OCI-LY1 (cell line): ENCODE measurements at regions not wholly inside any gene's neighbourhood (a gene's known extent, or its start where the extent isn't known, plus 50 kb on each side); places are given as distances from the start of the nearest gene placed in this dataset.

Experiments
- H2AFZ ChIP-seq: fragments of 200-600 bp; sonication (generic), shearing (Covaris generic); 2 replicates; pipeline ENCODE4 v1.6.0; 2014; ENCODE audit warnings: antibody characterized with exemption, mild to moderate bottlenecking, low read length
- H3F3A ChIP-seq: fragments of 200-600 bp; sonication (generic), shearing (Covaris generic); 2 replicates; pipeline ENCODE4 v1.6.0; 2014; ENCODE audit warnings: mild to moderate bottlenecking, antibody characterized with exemption, low read length, moderate library complexity; ENCODE audit not compliant: insufficient read depth
- H3K27ac ChIP-seq: fragments of 200-600 bp; sonication (generic); 2 replicates; pipeline ENCODE4 v1.5.1; 2014; ENCODE audit warnings: low read length, mixed run types, mild to moderate bottlenecking, low read depth; ENCODE audit not compliant: poor library complexity, severe bottlenecking
- H3K27me3 ChIP-seq: fragments of 200-600 bp; sonication (generic); 2 replicates; pipeline ENCODE4 v1.6.0; 2014; ENCODE audit warnings: antibody characterized with exemption, mild to moderate bottlenecking, low read length, moderate library complexity; ENCODE audit not compliant: insufficient read depth
- H3K36me3 ChIP-seq: fragments of 200-600 bp; sonication (generic); 2 replicates; pipeline ENCODE4 v1.6.1; 2014; ENCODE audit warnings: mild to moderate bottlenecking, antibody characterized with exemption, low read length, moderate library complexity, mixed read lengths; ENCODE audit not compliant: insufficient read depth
- H3K4me1 ChIP-seq: fragments of 200-600 bp; sonication (generic); 2 replicates; pipeline ENCODE4 v1.5.1; 2014; ENCODE audit warnings: mild to moderate bottlenecking, low read length, moderate library complexity; ENCODE audit not compliant: insufficient read depth, severe bottlenecking
- H3K4me2 ChIP-seq: fragments of 200-600 bp; sonication (generic), shearing (Covaris generic); 2 replicates; pipeline ENCODE4 v1.6.1; 2014; ENCODE audit warnings: low read length
- H3K4me3 ChIP-seq: fragments of 200-600 bp; sonication (generic); 2 replicates; pipeline ENCODE4 v1.5.1; 2014; ENCODE audit warnings: low read length, low read depth, mild to moderate bottlenecking, mixed read lengths; ENCODE audit not compliant: poor library complexity, severe bottlenecking
- H3K79me2 ChIP-seq: fragments of 200-600 bp; shearing (Covaris generic); 2 replicates; pipeline ENCODE4 v1.6.1; 2016; ENCODE audit warnings: mixed run types, low read length, mixed read lengths; ENCODE audit not compliant: insufficient read depth
- H3K9ac ChIP-seq: fragments of 200-600 bp; sonication (generic), shearing (Covaris generic); 2 replicates; pipeline ENCODE4 v1.6.1; 2014; ENCODE audit warnings: mild to moderate bottlenecking, low read length, mixed read lengths
- H3K9me2 ChIP-seq: fragments of 200-600 bp; sonication (generic), shearing (Covaris generic); 2 replicates; pipeline ENCODE4 v1.6.1; 2014; ENCODE audit warnings: low read depth, mild to moderate bottlenecking, low read length, mixed read lengths
- H3K9me3 ChIP-seq: fragments of 200-600 bp; shearing (Covaris generic); 2 replicates; pipeline ENCODE4 v1.6.1; 2014; ENCODE audit warnings: low read length, mixed read lengths
- H4K20me1 ChIP-seq: fragments of 200-600 bp; sonication (generic), shearing (Covaris generic); 2 replicates; pipeline ENCODE4 v1.6.0; 2016; ENCODE audit warnings: mild to moderate bottlenecking, low read length; ENCODE audit not compliant: insufficient read depth
- CTCF ChIP-seq: fragments of 200-600 bp; sonication (generic), shearing (Covaris generic); IDR thresholded peaks from 2 replicates; pipeline ENCODE4 v1.5.1; 2017; ENCODE audit warnings: mild to moderate bottlenecking, antibody characterized with exemption, low read length, moderate library complexity, mixed read lengths
- EZH2 ChIP-seq: fragments of 200-600 bp; sonication (generic), shearing (Covaris generic); IDR thresholded peaks from 2 replicates; pipeline ENCODE4 v1.8.0; 2017; ENCODE audit warnings: borderline replicate concordance, mixed run types, mild to moderate bottlenecking, antibody characterized with exemption, low read length, moderate library complexity, mixed read lengths

- no peak overlapping the region for H3K4me3 ChIP-seq
- H4K20me1 ChIP-seq: no peaks in the 10 kb centered on the region
- no peaks in the 10 kb centered on the region for H3F3A ChIP-seq
- H2AFZ ChIP-seq: no peak overlapping the region
- H3K27me3 ChIP-seq: no peaks in the 10 kb centered on the region
- no peak overlapping the region for H3K9ac ChIP-seq
- no peaks in the 10 kb centered on the region for H3K9me3 ChIP-seq
- H3K4me2 ChIP-seq: no peak overlapping the region
- H3K36me3 ChIP-seq: no peaks in the 10 kb centered on the region
- no peak overlapping the region for H3K27ac ChIP-seq
- H3K79me2 ChIP-seq: no peaks in the 10 kb centered on the region
- no peaks in the 10 kb centered on the region for H3K9me2 ChIP-seq
- H3K4me1 ChIP-seq: no peaks in the 10 kb centered on the region
- TF ChIP-seq CTCF (no peak), EZH2 (no peak)
These were observed 419.4 kb downstream of the C4orf33 start for GRCh38 chr4:129515356-129515755.

GRCh38 chr4:129526812-129527211 is 430.9 kb downstream of the C4orf33 start:
- Histone ChIP-seq H2AFZ (no peak overlapping the region), H3K36me3 (no peaks in the 10 kb centered on the region), H3K9me3 (no peaks in the 10 kb centered on the region), H3F3A (no peaks in the 10 kb centered on the region), H3K4me3 (no peak overlapping the region), H4K20me1 (no peaks in the 10 kb centered on the region), H3K9me2 (no peaks in the 10 kb centered on the region), H3K4me1 (no peaks in the 10 kb centered on the region), H3K79me2 (no peaks in the 10 kb centered on the region), H3K4me2 (no peak overlapping the region), H3K27ac (no peak overlapping the region), H3K27me3 (no peaks in the 10 kb centered on the region), H3K9ac (no peak overlapping the region)
- TF ChIP-seq CTCF (peak; percentile 38; the same call in 1 of the 2 replicates), EZH2 (no peak)

- H3F3A ChIP-seq: no peaks in the 10 kb centered on the region
- no peaks in the 10 kb centered on the region for H3K27me3 ChIP-seq
- H3K9me3 ChIP-seq: no peaks in the 10 kb centered on the region
- H3K4me3 ChIP-seq: no peak overlapping the region
- no peaks in the 10 kb centered on the region for H3K4me1 ChIP-seq
- H3K79me2 ChIP-seq: no peaks in the 10 kb centered on the region
- H3K9me2 ChIP-seq: no peaks in the 10 kb centered on the region
- no peaks in the 10 kb centered on the region for H4K20me1 ChIP-seq
- H3K27ac ChIP-seq: no peak overlapping the region
- no peak overlapping the region for H2AFZ ChIP-seq
- TF ChIP-seq EZH2 (no peak), CTCF (no peak)
- H3K9ac ChIP-seq: no peak overlapping the region
- H3K4me2 ChIP-seq: no peak overlapping the region
- H3K36me3 ChIP-seq: no peaks in the 10 kb centered on the region
These were observed 435.3 kb downstream of the C4orf33 start for GRCh38 chr4:129531253-129531652.
